Glutamatergic neuron (in vitro differentiated cells): ENCODE measurements at regions not wholly inside any gene's neighbourhood (a gene's known extent, or its start where the extent isn't known, plus 50 kb on each side); places are given as distances from the start of the nearest gene placed in this dataset.

ENCODE experiments used
- DNase-seq: peaks from one replicate; pipeline ENCODE4 v3.0.0; 2022
- H3K27ac Mint-ChIP-seq: one replicate; pipeline ENCODE4 v1.8.0; 2020; ENCODE audit warnings: mild to moderate bottlenecking, mixed read lengths, inconsistent platforms; ENCODE audit not compliant: unreplicated experiment
- H3K27me3 Mint-ChIP-seq: one replicate; pipeline ENCODE4 v1.8.0; 2020; ENCODE audit warnings: mild to moderate bottlenecking, moderate library complexity, mixed read lengths, inconsistent platforms; ENCODE audit not compliant: unreplicated experiment
- H3K36me3 Mint-ChIP-seq: one replicate; pipeline ENCODE4 v1.8.0; 2020; ENCODE audit warnings: mild to moderate bottlenecking, mixed read lengths, inconsistent platforms; ENCODE audit not compliant: unreplicated experiment
- H3K4me1 Mint-ChIP-seq: one replicate; pipeline ENCODE4 v1.8.0; 2020; ENCODE audit warnings: mild to moderate bottlenecking, low read depth, mixed read lengths, inconsistent platforms; ENCODE audit not compliant: unreplicated experiment
- H3K4me3 Mint-ChIP-seq: one replicate; pipeline ENCODE4 v1.8.0; 2020; ENCODE audit warnings: mild to moderate bottlenecking, mixed read lengths, inconsistent platforms; ENCODE audit not compliant: unreplicated experiment
- H3K9me3 Mint-ChIP-seq: one replicate; pipeline ENCODE4 v1.8.0; 2020; ENCODE audit warnings: mild to moderate bottlenecking, moderate library complexity, mixed read lengths, inconsistent platforms; ENCODE audit not compliant: unreplicated experiment
- CTCF ChIP-seq: fragments of 200-600 bp; sonication (generic); IDR thresholded peaks from one replicate; pipeline ENCODE4 v1.5.0; 2021; ENCODE audit not compliant: partially characterized antibody, unreplicated experiment

- peaks cover 4% of the 10 kb centered on the region for H3K4me1 Mint-ChIP-seq
- H3K9me3 Mint-ChIP-seq = peaks cover 1% of the 10 kb centered on the region
These were observed 113.3 kb downstream of the TTC8 start for GRCh38 chr14:88937706-88938105.

GRCh38 chr14:88940671-88941070, 116.2 kb downstream of the TTC8 start:
- Mint-ChIP-seq H3K27ac (no peak overlapping the region), H3K36me3 (peaks cover 4% of the 10 kb centered on the region), H3K9me3 (no peaks in the 10 kb centered on the region), H3K4me1 (no peaks in the 10 kb centered on the region), H3K27me3 (no peaks in the 10 kb centered on the region), H3K4me3 (no peak overlapping the region)
- DNase-seq = no peak
- no peak for TF ChIP-seq CTCF

More at GRCh38 chr14:88937706-88938105, 113.3 kb downstream of the TTC8 start:
- Mint-ChIP-seq H3K4me3 (no peak overlapping the region), H3K27ac (no peak overlapping the region), H3K27me3 (no peaks in the 10 kb centered on the region), H3K36me3 (peaks cover 4% of the 10 kb centered on the region)
- no peak for TF ChIP-seq CTCF
- no peak for DNase-seq

- no peak for TF ChIP-seq CTCF
- no peak for DNase-seq
- no peak overlapping the region for H3K27ac Mint-ChIP-seq
- no peaks in the 10 kb centered on the region for H3K27me3 Mint-ChIP-seq
- H3K4me1 Mint-ChIP-seq = no peaks in the 10 kb centered on the region
- H3K4me3 Mint-ChIP-seq = no peak overlapping the region
- H3K36me3 Mint-ChIP-seq = peaks cover 4% of the 10 kb centered on the region
- H3K9me3 Mint-ChIP-seq = no peaks in the 10 kb centered on the region
These were observed 117.0 kb downstream of the TTC8 start for GRCh38 chr14:88941414-88941813.

- DNase-seq = no peak
- Mint-ChIP-seq H3K27ac (no peak overlapping the region), H3K4me1 (no peaks in the 10 kb centered on the region), H3K27me3 (peaks cover 2% of the 10 kb centered on the region), H3K36me3 (peaks cover 10% of the 10 kb centered on the region), H3K4me3 (no peak overlapping the region), H3K9me3 (peaks cover 2% of the 10 kb centered on the region)
- TF ChIP-seq CTCF = no peak
These were observed 123.5 kb downstream of the TTC8 start for GRCh38 chr14:88947646-88948598.

GRCh38 chr14:88950069-88950468, 125.6 kb downstream of the TTC8 start:
- Mint-ChIP-seq H3K4me1 (no peaks in the 10 kb centered on the region), H3K27ac (no peak overlapping the region), H3K9me3 (peaks cover 3% of the 10 kb centered on the region), H3K4me3 (no peak overlapping the region), H3K36me3 (peaks cover 12% of the 10 kb centered on the region), H3K27me3 (peaks cover 4% of the 10 kb centered on the region)
- no peak for DNase-seq
- no peak for TF ChIP-seq CTCF
